GM21737 (cell line): ENCODE measurements at regions not wholly inside any gene's neighbourhood (a gene's known extent, or its start where the extent isn't known, plus 50 kb on each side); places are given as distances from the start of the nearest gene placed in this dataset.

Experiments used
- ATAC-seq: cut with Tn5 transposase; IDR thresholded peaks from one replicate; pipeline ENCODE4 v1.9.1; 2021; ENCODE audit warnings: mild to moderate bottlenecking, moderate library complexity; ENCODE audit not compliant: unreplicated experiment

DNA sequence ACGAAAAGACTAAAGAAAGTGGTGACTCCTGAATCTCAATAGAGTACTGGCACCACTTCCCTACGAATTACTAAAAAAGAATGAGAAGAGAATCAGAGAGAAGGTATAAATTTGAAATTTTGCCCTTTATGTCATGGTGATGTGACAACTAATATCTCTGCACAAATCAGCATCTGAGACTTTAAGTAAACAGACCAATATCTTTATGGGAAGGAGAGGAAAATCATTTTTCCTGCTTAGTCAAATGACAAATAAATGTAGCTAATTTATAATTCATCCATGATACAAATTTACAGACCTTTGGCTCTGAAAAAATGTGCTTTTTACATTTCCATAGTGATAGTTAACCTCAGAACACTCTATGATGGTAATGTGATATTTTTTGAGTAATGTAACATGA lies 424.8 kb upstream of the EPHA5 start:
- no peak for ATAC-seq

DNA sequence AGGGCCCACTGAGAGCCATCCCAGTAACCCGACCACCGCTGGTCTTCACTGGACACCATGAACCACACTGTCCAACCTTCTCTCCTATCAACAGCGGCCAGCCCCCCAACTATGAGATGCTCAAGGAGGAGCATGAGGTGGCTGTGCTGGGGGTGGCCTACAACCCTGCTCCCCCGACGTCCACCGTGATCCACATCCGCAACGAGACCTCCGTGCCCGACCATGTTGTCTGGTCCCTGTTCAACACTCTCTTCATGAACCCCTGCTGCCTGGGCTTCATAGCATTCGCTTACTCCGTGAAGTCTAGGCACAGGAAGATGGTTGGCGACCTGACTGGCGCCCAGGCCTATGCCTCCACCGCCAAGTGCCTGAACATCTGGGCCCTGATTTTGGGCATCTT lies 423.8 kb upstream of the EPHA5 start:
- no peak for ATAC-seq

DNA sequence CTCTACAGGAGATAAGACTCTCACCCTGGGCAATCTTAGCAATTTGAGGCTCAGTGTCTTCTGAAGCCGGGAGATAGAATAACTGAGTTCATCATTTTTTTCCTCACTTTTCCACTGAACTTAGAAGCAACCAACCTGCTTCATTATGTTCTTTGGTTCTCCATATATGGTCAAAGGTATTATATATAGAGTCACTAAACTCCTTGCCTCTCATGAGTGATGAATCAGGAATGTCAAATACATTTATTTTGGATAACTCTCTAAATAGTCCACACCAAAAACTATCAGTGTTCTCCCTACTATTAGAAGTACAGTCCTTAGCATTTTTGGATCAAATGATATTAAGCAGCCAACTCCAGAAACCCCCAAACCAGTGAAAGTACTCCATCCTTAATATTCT lies 421.5 kb upstream of the EPHA5 start:
- ATAC-seq: no peak

DNA sequence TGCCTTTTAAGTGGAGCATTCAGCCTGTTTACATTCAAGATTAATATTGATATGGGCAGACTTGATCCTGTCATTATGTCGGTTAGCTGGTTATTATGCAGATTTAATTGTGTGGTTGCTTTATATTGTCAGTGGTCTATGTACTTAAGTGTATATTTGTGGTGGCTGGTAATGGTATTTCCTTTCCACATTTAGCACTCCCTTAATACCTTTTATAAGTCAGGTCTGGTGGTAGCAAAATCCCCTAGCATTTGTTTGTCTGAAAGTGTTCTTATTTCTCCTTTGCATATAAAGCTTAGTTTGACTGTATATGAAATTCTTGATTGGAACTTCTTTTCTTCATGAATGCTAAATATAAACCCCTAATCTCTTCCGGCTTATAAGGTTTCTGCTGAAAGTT lies 403.7 kb upstream of the EPHA5 start:
- no peak for ATAC-seq

DNA sequence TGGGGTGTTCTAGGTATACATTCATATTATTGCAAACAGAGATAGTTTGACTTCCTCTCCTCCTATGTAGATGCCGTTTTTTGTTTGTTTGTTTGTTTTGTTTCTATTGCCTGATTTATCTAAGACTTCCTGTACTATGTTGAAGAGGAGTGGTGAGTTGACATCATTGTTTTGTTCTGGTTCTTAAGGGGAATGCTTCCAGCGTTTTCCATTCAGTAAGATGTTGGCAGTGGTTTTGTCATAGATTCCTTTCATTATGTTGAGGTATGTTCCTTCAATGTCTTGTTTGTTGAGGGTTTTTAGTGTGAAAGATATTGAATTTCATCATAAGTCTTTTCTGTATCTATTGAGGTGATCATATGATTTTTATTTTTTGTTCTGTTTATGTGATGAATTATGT lies 401.6 kb upstream of the EPHA5 start:
- no peak for ATAC-seq

DNA sequence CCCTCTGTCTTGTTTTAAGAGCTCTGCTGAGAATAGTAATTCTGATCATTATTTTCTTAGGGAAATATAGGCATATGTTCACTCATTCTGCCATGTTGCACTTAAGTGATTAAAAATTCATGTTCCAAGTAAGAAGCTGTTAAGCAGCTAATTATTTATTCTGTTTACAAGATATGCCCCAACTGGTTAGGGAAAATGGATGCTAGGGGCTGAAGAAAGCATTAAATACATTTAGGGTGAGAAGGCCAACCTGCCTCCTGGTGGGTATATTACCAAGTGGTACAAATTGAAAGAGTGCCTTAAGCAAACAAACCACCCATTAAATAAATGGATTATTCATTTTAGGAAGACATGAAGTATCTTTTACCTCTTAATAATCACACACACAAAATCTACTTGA lies 392.6 kb upstream of the EPHA5 start:
- no peak for ATAC-seq

DNA sequence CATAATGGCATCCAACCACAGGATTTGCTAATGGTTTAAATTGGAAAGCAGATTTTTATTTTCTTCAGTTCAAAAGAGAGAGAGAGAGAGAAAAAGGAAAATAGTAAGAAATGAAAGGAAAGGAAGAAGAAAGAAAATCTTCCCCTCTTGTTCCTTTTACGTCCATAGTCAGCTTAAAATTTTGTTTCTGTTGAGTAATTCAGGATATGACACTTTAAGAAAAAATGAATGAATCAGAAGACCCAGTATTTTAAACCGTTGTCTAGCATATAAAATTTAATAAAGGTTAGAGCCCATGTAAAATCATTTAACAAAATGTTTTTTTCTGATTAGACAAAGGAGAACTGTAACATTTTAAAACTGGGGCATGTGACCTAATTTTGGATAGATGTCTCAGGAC lies 391.8 kb upstream of the EPHA5 start:
- ATAC-seq: no peak

DNA sequence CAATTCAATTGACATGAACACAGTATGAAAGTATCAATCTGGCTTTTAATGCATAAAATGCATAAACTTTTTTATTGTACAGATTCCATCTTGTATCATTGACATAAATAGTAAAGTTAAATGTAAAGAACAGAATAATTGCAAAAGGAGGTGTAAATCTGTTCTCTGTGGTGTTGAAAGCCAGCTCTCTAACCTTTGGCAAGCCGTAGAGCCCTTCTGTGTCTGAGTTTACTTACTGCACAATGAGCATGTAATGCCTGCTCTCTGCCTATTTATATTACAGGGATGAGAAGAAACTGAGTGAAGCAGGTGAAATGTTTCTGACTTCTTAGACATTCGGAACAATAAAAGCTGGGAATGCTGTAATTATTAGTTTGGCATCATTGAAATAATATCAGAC lies 389.3 kb upstream of the EPHA5 start:
- no peak for ATAC-seq

DNA sequence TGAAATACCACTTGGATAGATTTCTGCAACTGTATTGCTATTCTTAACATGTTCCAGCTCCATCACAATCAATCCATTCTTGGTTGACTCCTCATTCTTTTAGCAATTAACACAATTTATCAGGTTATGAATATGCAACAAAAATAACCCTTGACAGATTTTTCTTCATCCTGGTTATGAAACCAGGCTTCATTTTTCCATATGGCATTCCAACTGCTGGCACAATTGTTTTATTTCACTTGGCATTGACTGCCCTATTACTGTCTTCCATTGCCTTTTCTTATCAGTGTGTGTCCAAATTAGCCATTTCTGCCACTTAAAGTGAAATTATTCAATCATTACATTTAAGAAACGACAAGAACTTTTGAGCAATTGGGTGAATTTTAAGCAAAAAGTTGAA lies 388.8 kb upstream of the EPHA5 start:
- no peak for ATAC-seq

DNA sequence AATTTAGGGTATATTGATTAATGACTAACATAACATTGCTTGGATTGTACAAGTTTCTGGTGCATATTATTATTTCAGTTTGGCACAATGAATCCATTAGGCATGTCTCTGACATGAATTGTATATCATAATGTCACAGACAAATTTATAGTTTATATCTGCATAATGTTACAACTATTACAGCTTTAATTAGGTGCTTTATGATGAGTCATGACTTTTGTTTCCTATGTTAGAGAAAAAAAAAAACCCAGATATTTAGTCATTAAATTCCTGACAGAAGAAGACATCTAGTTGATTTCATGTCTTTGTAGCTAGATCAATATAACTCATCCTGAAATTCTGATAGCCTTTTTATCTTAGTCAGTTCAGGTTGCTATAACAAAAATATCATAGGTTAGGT lies 385.7 kb upstream of the EPHA5 start:
- ATAC-seq: no peak

DNA sequence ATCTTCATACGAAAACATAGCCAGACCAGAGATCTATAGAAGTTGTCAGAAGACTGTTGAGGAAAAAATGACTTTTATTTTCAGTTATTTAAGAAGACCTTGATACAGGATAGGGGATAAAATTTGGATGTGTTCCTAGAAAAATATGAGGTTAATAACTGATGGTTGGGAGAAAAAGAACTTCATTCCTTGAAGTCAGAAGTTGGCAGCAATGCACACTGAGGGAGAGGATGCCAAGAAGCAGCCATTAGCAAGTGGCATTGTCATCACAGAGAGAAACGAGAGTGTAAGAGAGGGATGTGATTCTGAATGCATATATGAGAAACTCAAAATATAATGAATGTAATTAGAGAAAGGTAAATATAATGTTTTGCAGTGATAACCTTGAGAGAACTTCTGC lies 382.1 kb upstream of the EPHA5 start:
- no peak for ATAC-seq

DNA sequence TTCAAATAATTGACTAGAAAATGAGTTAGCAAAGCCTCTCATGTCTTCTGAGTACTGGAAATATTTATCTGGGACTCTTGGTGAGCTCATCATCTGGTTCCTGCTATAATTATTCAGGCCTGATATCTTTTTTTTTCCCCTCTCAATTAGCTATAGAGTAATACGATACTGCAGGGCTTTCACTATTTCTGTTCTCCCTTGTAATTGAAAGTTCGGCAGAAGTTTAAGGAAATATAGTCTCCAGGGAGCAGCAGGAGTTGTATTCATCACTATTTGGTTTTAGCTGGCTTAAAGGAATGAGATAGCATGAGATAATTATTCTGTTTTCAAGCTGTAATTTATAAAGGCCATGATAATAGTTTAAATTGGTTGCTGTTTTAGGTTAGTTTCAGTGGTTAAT lies 378.6 kb upstream of the EPHA5 start:
- ATAC-seq: no peak

DNA sequence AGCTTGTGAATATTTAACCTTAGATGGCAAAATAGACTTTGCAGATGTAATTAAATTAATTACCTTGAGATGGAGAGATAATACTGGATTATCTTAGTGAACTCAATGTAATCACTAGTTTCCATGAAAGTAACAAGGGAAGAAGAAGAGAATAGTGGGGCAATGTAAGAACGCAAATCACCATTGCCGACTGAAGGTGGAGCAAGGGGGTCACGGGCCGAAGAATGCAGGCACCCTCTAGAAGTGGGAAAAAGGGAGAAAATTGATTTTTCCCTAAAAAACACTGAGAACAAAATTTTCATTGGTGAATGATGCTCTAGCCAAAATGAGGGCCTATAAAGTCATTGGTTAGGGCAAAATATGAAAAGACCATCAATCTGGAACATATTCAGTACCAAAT lies 375.6 kb upstream of the EPHA5 start:
- ATAC-seq: no peak

DNA sequence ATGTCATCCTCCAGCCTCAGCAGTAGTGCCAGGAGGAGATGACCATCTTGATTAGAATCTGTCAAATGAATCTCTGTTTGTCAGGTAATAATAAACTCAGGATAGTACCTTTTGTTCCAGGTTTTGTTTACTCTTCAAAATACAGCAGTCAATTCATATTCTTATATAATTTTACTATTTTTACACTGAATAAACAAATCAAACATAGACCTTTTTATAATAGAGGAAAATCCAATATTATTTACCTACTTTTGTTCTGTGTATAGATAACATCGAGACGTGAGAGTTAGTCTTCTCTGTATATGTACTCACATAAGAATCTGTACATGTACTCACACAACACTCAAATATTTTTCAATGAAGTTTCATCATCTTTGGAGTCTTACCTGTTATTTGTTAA lies 365.4 kb upstream of the EPHA5 start:
- no peak for ATAC-seq

DNA sequence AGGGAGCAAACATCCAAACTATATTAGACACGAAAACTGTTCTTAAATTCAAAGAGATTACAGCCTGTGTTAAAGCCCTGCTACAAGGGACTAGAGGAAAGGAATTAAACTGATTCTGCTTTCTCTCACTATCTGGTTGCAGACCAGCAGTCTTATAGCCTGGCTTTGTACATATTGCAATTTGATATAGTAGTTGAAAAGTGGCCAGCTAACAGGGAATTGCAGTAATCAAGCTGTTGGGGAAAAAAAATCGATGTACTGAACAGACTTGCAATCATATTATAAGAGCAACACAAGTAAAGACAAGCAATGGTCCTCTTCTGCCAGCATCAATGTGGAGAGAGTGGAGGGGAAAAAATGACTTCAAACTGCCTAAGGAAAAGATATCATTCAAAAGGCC lies 364.4 kb upstream of the EPHA5 start:
- ATAC-seq: no peak

DNA sequence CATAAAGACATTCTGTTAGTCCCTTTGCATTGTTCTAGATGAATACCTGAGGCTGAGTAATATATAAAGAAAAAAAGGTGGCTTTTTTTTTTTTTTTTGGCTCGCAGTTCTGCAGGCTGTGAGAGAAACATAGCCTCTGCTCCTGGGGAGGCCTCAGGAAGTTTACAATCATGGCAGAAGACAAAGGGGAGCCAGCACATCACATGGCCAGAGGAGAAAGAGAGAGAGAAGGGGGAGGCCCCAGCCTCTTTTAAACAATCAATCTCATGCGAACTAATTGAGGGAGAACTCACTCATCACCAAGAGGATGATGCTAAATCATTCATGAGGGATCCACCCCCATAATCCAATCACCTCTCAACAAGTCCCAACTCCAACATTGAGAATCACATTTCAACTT lies 364.0 kb upstream of the EPHA5 start:
- ATAC-seq: no peak

DNA sequence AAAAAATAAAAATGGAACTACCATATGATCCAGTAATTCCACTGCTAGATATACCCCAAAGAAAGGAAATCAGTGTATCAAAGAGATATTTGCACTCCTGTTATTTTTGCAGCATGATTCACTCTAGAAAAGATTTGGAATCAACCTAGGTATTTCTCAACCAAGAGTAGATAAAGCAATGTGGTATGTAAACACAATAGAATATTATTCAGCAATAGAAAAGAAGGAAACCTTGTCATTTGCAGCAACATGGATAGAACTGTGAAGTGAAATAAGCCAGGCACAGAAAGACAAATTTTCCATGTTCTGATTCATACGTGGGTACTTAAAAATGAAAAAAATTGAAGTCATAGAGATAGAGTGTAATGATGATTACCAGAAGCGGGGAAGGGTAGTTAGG lies 362.3 kb upstream of the EPHA5 start:
- no peak for ATAC-seq

DNA sequence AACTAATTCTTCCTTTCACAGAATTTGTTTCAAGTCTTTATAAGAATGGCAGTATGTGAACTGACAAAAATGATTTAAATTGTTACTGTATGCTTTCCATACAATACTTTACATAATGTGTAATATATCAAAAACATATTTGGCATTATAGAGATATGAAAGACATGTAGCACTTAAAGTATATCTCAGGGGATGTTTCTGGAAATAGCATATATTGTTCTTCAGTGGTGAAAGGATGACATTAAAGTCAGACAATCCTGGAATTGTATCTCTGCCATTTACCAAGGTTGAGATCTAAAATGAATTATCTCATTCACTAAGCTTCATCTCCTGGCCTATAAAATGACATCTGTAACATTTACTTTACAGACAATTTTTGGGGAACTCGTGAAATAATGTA lies 358.4 kb upstream of the EPHA5 start:
- no peak for ATAC-seq

DNA sequence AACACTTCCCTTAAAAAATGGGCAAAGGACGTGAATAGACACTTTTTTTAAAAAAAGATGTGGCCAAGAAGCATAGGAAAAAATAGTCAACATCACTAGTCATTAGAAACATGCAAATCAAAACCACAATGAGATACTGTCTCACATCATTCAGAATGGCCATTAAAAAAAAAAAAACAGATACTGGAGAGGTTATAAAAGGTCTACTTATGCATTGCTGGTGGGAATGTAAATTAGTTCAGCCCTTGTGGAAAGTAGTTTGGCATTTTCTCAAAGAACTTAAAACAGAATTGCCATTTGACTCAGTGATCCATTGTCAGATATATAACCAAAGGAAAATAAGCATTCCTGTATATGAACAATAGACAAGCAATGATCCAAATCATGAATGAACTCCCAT lies 352.8 kb upstream of the EPHA5 start:
- no peak for ATAC-seq

DNA sequence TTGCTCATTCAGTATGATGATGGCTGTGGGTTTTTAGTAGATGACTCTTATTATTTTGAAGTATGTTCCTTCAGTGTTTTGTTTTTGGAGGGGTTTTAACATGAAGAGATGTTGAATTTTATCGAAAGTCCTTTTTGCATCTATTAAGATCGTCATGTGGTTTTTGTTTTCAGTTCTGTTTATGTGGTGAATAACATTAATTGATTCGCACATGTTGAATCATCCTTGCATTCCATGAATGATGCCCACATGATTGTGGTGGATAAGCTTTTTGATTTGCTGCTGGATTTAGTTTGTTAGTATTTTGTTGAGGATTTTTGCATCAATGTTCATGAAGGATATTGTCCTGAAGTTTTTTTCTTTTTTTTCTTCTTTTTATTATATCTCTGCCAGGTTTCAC lies 347.4 kb upstream of the EPHA5 start:
- no peak for ATAC-seq

DNA sequence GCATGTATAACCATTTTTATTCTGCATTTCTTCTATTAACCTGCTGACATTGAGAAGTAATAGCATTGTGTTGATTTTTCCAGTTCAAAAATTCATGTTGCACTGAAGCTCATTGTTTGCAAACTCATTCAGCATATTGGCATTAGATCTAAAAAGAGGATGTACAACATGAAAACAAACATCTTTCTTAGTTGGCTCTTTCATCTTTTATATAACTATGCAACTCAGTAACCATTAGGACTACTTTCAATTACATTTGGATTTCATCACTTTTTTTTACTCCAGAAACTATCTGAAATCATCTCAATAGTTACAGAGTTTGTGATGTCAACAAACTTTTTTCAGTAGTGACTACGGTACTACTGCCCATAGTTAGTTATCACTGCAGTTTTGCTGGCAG lies 346.0 kb upstream of the EPHA5 start:
- ATAC-seq: no peak

DNA sequence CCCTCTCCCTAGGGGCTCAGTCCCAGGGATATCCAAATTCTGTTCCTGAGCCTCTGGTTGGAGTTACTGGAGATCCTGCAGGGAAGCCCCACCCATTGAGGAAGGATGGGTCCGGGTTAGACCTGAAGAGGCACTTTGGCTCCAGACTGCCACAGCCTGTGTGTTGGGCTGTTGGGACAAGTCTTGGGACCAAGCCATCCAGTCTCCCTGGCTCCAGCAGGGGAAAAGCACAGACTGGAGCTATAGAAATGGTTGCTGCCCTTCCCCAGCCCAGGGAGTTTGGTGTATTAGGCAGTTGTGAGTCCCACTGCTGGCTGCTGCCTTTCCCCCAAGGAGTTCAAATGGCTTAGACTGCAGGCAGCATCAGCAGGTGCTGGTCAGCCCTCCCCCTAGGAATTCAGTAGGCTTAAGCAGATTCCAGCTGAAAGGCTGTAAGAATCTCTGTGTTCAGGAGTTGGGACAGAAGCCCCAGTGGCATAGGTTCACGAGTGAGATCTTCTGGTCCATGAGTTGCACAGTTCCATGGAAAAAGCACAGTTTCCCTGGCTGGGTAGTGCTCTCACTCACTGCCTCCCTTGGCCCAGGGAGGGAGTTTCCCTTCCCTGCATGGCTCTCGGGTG lies 344.0 kb upstream of the EPHA5 start:
- no peak for ATAC-seq

DNA sequence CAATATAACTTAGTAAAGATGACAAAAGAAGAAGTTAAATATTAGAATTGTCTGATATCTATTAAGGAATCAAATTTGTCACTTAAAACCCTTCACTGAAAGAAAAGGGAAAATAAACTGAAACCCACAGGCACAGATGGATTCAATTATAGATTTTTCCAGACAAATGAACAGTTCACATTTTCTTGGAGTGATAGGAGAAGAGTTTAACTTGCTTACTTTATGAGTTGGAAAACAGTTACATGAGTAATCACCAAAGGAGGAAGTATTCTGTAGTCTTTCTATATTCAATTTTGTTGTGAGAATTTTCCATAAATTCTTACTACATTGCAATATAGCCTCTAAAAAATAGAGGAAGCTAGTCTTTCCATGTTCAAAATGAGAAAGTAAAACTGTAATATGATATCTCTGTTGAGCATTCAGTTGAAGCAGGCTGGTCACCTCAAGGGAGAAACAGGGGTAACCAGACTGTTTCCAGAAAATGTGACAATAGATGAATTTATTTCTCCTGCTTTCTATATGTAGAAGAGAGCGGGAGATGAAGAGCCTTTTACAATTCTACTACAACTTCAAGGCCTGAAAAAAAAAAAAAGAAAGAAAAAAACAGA lies 330.3 kb upstream of the EPHA5 start:
- ATAC-seq: no peak
